HCT116 (cell line): ENCODE measurements at regions not wholly inside any gene's neighbourhood (a gene's known extent, or its start where the extent isn't known, plus 50 kb on each side); places are given as distances from the start of the nearest gene placed in this dataset.

Source experiments
- ATAC-seq: fragments of 200-7000 bp; cut with Tn5 transposase; 2 replicates; pipeline ENCODE4 v1.9.1; 2020; ENCODE audit warnings: mild to moderate bottlenecking, moderate library complexity
- BruUV-seq: library from RNA; stranded (reverse); fragments of 400-500 nt; replicated peaks from 2 replicates; lab custom pipeline; 2021; lab: Mats Ljungman, UMichigan
- CTCF ChIA-PET: fragments of 300-600 bp; sonication (Branson Sonifier 250); formaldehyde crosslinking; loops from one replicate; lab custom pipeline; 2021; ENCODE audit warnings: antibody characterized with exemption; lab: Charles Lee
- POLR2A ChIA-PET: fragments of 300-600, 350-600 bp; sonication (Branson Sonifier 250); formaldehyde crosslinking; loops from one replicate; lab custom pipeline; 2021; ENCODE audit warnings: antibody characterized with exemption; lab: Charles Lee
- RAD21 ChIA-PET, 2 experiments: fragments of 300-600 bp; sonication (Branson Sonifier 250); formaldehyde crosslinking; loops; one replicate each; lab custom pipeline; 2023; ENCODE audit warnings: low total read pairs in 2 of 2; ENCODE audit not compliant: uncharacterized antibody in 2 of 2, unreplicated experiment in 2 of 2, low non-redundant PET in 1 of 2; lab: Charles Lee
- DNase-seq: peaks from one replicate; pipeline ENCODE4 v3.0.0-alpha.2; 2010; ENCODE audit warnings: low read depth, low spot score
- H2AFZ ChIP-seq: fragments of 200-600 bp; shearing (Covaris generic), sonication (generic); 2 replicates; pipeline ENCODE4 v1.6.1; 2017; ENCODE audit warnings: low read depth, mixed run types, mixed read lengths, antibody characterized with exemption, low read length; ENCODE audit not compliant: poor library complexity, severe bottlenecking
- H3K27ac ChIP-seq: 2 replicates; pipeline ENCODE4 v1.5.1; 2012; ENCODE audit warnings: low read depth, low read length
- H3K27me3 ChIP-seq: fragments of 200-600 bp; sonication (generic); 2 replicates; pipeline ENCODE4 v1.6.1; 2016; ENCODE audit warnings: mixed run types, low read length, mixed read lengths; ENCODE audit not compliant: insufficient read depth
- H3K36me3 ChIP-seq, 2 experiments: fragments of 200-500 bp in 1 of 2; fragments of 200-600 bp in 1 of 2; sonication (Bioruptor generic) in 1 of 2; sonication (generic) in 1 of 2; 2 replicates each; pipeline versions ENCODE4 v1.5.1 to v1.6.1; 2014 to 2016; ENCODE audit warnings: low read length in 2 of 2, inconsistent platforms in 1 of 2, mixed read lengths in 1 of 2, mixed run types in 1 of 2; ENCODE audit not compliant: insufficient read depth in 2 of 2, control insufficient read depth in 1 of 2
- H3K4me1 ChIP-seq, 2 experiments: fragments of 200-600 bp in 1 of 2; sonication (generic) in 1 of 2; 2 replicates each; pipeline versions ENCODE4 v1.5.1 to v1.6.1; 2012 to 2017; ENCODE audit warnings: low read length in 2 of 2, inconsistent platforms in 1 of 2, mild to moderate bottlenecking in 1 of 2, mixed read lengths in 1 of 2, mixed run types in 1 of 2, moderate library complexity in 1 of 2; ENCODE audit not compliant: insufficient read depth in 2 of 2, control insufficient read depth in 1 of 2
- H3K4me2 ChIP-seq: fragments of 200-600 bp; sonication (generic); 2 replicates; pipeline ENCODE4 v1.6.1; 2017; ENCODE audit warnings: mixed run types, low read length, mixed read lengths
- H3K4me3 ChIP-seq, 2 experiments: fragments of 200-600 bp in 1 of 2; sonication (generic) in 1 of 2; replicated peaks in 1 of 2; 2 replicates each; pipeline ENCODE4 v1.5.1; 2011 to 2016; ENCODE audit warnings: low read length in 2 of 2, control low read depth in 1 of 2, low read depth in 1 of 2, mild to moderate bottlenecking in 1 of 2, mixed read lengths in 1 of 2, mixed run types in 1 of 2
- H3K79me2 ChIP-seq: fragments of 200-600 bp; sonication (generic); 2 replicates; pipeline ENCODE4 v1.6.1; 2017; ENCODE audit warnings: mild to moderate bottlenecking, mixed run types, low read length, moderate library complexity, mixed read lengths; ENCODE audit not compliant: insufficient read depth
- H3K9ac ChIP-seq: fragments of 200-600 bp; sonication (generic); 2 replicates; pipeline ENCODE4 v1.6.1; 2016; ENCODE audit warnings: low read length, mixed read lengths
- H3K9me2 ChIP-seq: fragments of 200-600 bp; sonication (generic), shearing (Covaris generic); 2 replicates; pipeline ENCODE4 v1.6.1; 2017; ENCODE audit warnings: mixed run types, mild to moderate bottlenecking, moderate library complexity; ENCODE audit not compliant: insufficient read depth
- H3K9me3 ChIP-seq, 2 experiments: fragments of 200-500 bp in 1 of 2; fragments of 200-600 bp in 1 of 2; sonication (Bioruptor generic) in 1 of 2; sonication (generic) in 1 of 2; 2 replicates each; pipeline ENCODE4 v1.6.1; 2014 to 2017; ENCODE audit warnings: low read length in 2 of 2, mixed read lengths in 2 of 2, inconsistent platforms in 1 of 2, low read depth in 1 of 2, mild to moderate bottlenecking in 1 of 2, mixed run types in 1 of 2, moderate library complexity in 1 of 2; ENCODE audit not compliant: control insufficient read depth in 1 of 2, insufficient read depth in 1 of 2
- H4K20me1 ChIP-seq: fragments of 200-600 bp; sonication (generic), shearing (Covaris generic); 2 replicates; pipeline ENCODE4 v1.6.1; 2017; ENCODE audit warnings: mixed run types, mild to moderate bottlenecking, moderate library complexity; ENCODE audit not compliant: insufficient read depth
- EGR1 ChIP-seq: IDR thresholded peaks from 2 replicates; pipeline ENCODE4 v1.6.1; 2012; ENCODE audit warnings: low read depth
- FOSL1 ChIP-seq: IDR thresholded peaks from 2 replicates; pipeline ENCODE4 v1.6.1; 2012; ENCODE audit warnings: low read depth
- JUND ChIP-seq: IDR thresholded peaks from 2 replicates; pipeline ENCODE4 v1.6.1; 2012
- POLR2AphosphoS5 ChIP-seq: IDR thresholded peaks from 2 replicates; pipeline ENCODE4 v1.6.1; 2011; ENCODE audit warnings: mild to moderate bottlenecking, low read depth, low read length, moderate library complexity
- SIN3A ChIP-seq: IDR thresholded peaks from 2 replicates; pipeline ENCODE4 v1.6.1; 2012; ENCODE audit warnings: low read depth
- SP1 ChIP-seq: IDR thresholded peaks from 2 replicates; pipeline ENCODE4 v1.6.1; 2012; ENCODE audit warnings: low read depth
- SRF ChIP-seq: IDR thresholded peaks from 2 replicates; pipeline ENCODE4 v1.6.1; 2012; ENCODE audit warnings: low read depth
- TCF7L2 ChIP-seq: IDR thresholded peaks from 2 replicates; pipeline ENCODE4 v1.7.0; 2011; ENCODE audit warnings: borderline replicate concordance, inconsistent platforms; ENCODE audit not compliant: insufficient read depth, insufficient read length; ENCODE audit errors: extremely low read depth
- YY1 ChIP-seq: IDR thresholded peaks from 2 replicates; pipeline ENCODE4 v1.6.1; 2011; ENCODE audit warnings: low read length, low read depth, moderate library complexity, mild to moderate bottlenecking; ENCODE audit not compliant: insufficient replicate concordance; ENCODE audit errors: extremely low read depth
- ZFX ChIP-seq: fragments of 450-650 bp; IDR thresholded peaks from 2 replicates; pipeline ENCODE4 v1.6.1; 2017
- intact Hi-C: fragments of 100-400 bp; cut with micrococcal nuclease; formaldehyde crosslinking; loops from 2 replicates; pipeline ENCODE4 v1.10.0; 2022
- TF ChIP-seq, protein P1 (sequence below), 3 experiments: fragments of 200-600 bp in 1 of 3; sonication (generic) in 1 of 3; IDR thresholded peaks in 2 of 3; conservative IDR thresholded peaks in 1 of 3; 2 replicates each; pipeline ENCODE4 v1.5.1; 2012 to 2017; ENCODE audit warnings: low read depth in 2 of 3, low read length in 2 of 3, antibody characterized with exemption in 1 of 3, borderline replicate concordance in 1 of 3, control low read depth in 1 of 3, mild to moderate bottlenecking in 1 of 3, mixed read lengths in 1 of 3, mixed run types in 1 of 3, moderate library complexity in 1 of 3; ENCODE audit not compliant: insufficient read depth in 1 of 3
- TF ChIP-seq, protein P2 (sequence below): IDR thresholded peaks from 2 replicates; pipeline ENCODE4 v1.6.1; 2012; ENCODE audit warnings: low read depth
- TF ChIP-seq, protein P3 (sequence below): IDR thresholded peaks from 2 replicates; pipeline ENCODE4 v1.6.1; 2012
- TF ChIP-seq, protein P4 (sequence below): IDR thresholded peaks from 2 replicates; pipeline ENCODE4 v1.6.1; 2011; ENCODE audit warnings: mild to moderate bottlenecking, low read length, moderate library complexity; ENCODE audit not compliant: insufficient replicate concordance; ENCODE audit errors: extremely low read depth

DNA sequence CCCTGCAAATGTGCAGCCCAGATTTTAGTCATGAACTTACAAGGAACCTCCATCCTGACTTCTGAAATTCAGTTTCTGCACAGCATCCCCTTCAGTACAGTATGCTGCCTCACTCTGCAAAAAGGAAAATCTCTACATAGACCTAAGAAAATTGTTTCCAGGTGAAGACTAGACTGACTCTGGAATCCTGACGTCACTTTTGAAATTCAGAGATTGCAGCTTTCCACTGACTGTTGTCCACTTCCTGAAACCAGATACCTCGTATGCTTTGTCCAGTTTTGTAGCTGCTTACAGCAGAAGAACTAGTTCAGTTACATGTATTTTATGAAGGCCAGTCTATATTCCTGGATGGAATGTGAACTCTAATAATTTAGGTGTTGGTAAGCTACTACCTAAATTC, 629.3 kb upstream of the ST8SIA4 start (continued):
- TF ChIP-seq, protein P1, sequence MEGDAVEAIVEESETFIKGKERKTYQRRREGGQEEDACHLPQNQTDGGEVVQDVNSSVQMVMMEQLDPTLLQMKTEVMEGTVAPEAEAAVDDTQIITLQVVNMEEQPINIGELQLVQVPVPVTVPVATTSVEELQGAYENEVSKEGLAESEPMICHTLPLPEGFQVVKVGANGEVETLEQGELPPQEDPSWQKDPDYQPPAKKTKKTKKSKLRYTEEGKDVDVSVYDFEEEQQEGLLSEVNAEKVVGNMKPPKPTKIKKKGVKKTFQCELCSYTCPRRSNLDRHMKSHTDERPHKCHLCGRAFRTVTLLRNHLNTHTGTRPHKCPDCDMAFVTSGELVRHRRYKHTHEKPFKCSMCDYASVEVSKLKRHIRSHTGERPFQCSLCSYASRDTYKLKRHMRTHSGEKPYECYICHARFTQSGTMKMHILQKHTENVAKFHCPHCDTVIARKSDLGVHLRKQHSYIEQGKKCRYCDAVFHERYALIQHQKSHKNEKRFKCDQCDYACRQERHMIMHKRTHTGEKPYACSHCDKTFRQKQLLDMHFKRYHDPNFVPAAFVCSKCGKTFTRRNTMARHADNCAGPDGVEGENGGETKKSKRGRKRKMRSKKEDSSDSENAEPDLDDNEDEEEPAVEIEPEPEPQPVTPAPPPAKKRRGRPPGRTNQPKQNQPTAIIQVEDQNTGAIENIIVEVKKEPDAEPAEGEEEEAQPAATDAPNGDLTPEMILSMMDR (IDR thresholded peaks at IDR 0.05 in 2 of 3, conservative IDR thresholded peaks at IDR 0.05 in 1 of 3; ENCODE audit: borderline replicate concordance in 1 of 3, insufficient read depth in 1 of 3, low read depth in 2 of 3, low read length in 2 of 3): no peak
- TF ChIP-seq, all 23 proteins: peak for 0

DNA sequence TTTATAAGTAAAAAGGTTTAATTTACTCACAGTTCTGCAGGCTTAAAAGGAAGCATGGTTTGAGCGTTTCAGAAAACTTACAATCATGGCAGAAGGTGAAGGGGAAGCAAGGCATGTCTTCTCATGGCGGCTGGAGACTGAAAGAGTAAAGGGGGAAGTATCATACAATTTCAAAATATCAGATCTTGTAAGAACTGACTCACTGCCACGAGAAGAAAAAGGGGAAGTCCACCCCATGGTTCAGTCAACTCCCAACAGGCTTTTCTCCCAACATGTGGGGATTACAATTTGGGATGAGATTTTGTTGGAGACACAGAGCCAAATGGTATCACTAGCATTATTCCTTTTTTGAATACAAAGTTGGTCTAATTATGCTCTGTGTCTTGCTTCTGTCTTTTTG, 627.9 kb upstream of the ST8SIA4 start:
- no peaks in the 10 kb centered on the region for H3K4me1 ChIP-seq
- H3K9me3 ChIP-seq: no peaks in the 10 kb centered on the region
- BruUV-seq: no TSS peak
- H3K4me3 ChIP-seq: no peak overlapping the region
- H2AFZ ChIP-seq: no peak overlapping the region
- no peaks in the 10 kb centered on the region for H3K36me3 ChIP-seq
- H3K4me2 ChIP-seq: no peak overlapping the region
- 0 out of 2 replicates have a peak, but pooled peaks cover 3% of the 10 kb centered on the region for H3K9me2 ChIP-seq
- ATAC-seq: no peak
- H3K9ac ChIP-seq: no peak overlapping the region
- POLR2A ChIA-PET: no interaction called here
- H4K20me1 ChIP-seq: no peaks in the 10 kb centered on the region
- no peak for DNase-seq
- no peak overlapping the region for H3K27ac ChIP-seq
- CTCF ChIA-PET: no interaction called here
- H3K79me2 ChIP-seq: no peaks in the 10 kb centered on the region
- H3K27me3 ChIP-seq: no peaks in the 10 kb centered on the region
- RAD21 ChIA-PET: no interaction called here
- no peak for TF ChIP-seq POLR2AphosphoS5
- TF ChIP-seq, protein P2, sequence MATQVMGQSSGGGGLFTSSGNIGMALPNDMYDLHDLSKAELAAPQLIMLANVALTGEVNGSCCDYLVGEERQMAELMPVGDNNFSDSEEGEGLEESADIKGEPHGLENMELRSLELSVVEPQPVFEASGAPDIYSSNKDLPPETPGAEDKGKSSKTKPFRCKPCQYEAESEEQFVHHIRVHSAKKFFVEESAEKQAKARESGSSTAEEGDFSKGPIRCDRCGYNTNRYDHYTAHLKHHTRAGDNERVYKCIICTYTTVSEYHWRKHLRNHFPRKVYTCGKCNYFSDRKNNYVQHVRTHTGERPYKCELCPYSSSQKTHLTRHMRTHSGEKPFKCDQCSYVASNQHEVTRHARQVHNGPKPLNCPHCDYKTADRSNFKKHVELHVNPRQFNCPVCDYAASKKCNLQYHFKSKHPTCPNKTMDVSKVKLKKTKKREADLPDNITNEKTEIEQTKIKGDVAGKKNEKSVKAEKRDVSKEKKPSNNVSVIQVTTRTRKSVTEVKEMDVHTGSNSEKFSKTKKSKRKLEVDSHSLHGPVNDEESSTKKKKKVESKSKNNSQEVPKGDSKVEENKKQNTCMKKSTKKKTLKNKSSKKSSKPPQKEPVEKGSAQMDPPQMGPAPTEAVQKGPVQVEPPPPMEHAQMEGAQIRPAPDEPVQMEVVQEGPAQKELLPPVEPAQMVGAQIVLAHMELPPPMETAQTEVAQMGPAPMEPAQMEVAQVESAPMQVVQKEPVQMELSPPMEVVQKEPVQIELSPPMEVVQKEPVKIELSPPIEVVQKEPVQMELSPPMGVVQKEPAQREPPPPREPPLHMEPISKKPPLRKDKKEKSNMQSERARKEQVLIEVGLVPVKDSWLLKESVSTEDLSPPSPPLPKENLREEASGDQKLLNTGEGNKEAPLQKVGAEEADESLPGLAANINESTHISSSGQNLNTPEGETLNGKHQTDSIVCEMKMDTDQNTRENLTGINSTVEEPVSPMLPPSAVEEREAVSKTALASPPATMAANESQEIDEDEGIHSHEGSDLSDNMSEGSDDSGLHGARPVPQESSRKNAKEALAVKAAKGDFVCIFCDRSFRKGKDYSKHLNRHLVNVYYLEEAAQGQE: no peak
- TF ChIP-seq SIN3A: no peak
- TF ChIP-seq, protein P3, sequence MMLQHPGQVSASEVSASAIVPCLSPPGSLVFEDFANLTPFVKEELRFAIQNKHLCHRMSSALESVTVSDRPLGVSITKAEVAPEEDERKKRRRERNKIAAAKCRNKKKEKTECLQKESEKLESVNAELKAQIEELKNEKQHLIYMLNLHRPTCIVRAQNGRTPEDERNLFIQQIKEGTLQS: no peak
- TF ChIP-seq ZFX: no peak
- TF ChIP-seq SP1: no peak
- no peak for TF ChIP-seq YY1
- TF ChIP-seq TCF7L2: no peak
- TF ChIP-seq JUND: no peak
- no peak for TF ChIP-seq FOSL1
- TF ChIP-seq, protein P4, sequence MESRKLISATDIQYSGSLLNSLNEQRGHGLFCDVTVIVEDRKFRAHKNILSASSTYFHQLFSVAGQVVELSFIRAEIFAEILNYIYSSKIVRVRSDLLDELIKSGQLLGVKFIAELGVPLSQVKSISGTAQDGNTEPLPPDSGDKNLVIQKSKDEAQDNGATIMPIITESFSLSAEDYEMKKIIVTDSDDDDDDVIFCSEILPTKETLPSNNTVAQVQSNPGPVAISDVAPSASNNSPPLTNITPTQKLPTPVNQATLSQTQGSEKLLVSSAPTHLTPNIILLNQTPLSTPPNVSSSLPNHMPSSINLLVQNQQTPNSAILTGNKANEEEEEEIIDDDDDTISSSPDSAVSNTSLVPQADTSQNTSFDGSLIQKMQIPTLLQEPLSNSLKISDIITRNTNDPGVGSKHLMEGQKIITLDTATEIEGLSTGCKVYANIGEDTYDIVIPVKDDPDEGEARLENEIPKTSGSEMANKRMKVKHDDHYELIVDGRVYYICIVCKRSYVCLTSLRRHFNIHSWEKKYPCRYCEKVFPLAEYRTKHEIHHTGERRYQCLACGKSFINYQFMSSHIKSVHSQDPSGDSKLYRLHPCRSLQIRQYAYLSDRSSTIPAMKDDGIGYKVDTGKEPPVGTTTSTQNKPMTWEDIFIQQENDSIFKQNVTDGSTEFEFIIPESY: no peak
- TF ChIP-seq, protein P1 (IDR thresholded peaks at IDR 0.05 in 2 of 3, conservative IDR thresholded peaks at IDR 0.05 in 1 of 3; ENCODE audit: borderline replicate concordance in 1 of 3, insufficient read depth in 1 of 3, low read depth in 2 of 3, low read length in 2 of 3): no peak
- no peak for TF ChIP-seq SRF
- no peak for TF ChIP-seq EGR1
- intact Hi-C loops: no loop called here
